ENCODE measurements at regions not wholly inside any gene's neighbourhood (a gene's known extent, or its start where the extent isn't known, plus 50 kb on each side); places are given as distances from the start of the nearest gene placed in this dataset.

DNA sequence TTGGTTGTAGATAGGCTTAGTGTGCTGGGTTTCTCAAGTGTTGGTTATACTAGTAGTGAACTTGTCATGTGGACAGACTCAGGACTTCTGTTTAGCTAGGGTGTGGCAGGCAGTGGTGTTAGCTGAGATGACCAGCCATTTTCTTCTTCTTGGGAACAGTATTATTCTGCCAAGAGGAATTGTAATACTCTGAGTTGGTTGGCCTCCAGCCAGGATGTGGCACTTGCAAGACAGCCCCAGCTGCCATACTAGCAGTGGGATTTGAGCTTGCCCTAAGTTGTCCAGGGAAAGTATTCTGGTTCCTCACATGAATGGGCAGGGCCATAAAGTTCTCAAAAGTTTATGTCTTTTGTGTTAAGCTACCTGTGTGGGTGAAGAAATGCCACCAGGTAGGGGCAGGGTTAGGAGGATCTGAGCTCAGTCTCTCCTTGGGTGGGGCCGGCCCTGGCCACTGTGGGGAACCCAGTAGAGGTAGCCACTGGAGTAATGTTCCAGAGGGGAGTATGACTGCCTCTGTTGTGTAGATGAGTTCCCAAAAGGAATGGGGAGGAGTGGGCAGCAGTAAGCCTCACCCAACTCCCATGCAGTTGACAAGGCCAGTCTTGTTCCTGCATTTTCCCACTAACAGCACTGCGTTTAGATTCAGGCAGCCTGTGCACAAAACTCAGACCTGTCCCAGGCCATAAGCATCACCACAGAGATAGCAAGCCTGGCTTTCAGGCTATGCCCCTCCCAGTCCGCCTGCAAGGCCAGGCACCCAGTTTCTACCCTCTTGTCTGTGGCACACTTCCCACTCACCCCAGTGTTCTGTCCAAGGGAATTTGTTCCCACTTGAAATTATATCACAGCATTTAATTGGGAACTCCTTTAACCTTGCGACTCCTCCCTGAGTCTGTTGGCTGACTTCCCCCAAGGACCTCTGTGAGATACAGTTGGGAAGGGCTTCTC is 250.7 kb downstream of the ANXA1 start:
- no peaks in the 10 kb centered on the region for H3K9me3 ChIP-seq (replicated peaks; ENCODE audit: control insufficient read depth, insufficient read depth, low read length)
- BruUV-seq (replicated peaks), result no TSS peak

More for the DNA sequence above, 250.7 kb downstream of the ANXA1 start:
- dilution Hi-C loops (cut with MboI; ENCODE audit: extremely low pct_ligation_motif_present, low sequenced_read_pairs), result no loop called here
- Histone ChIP-seq H3K36me3 (ENCODE audit: control insufficient read depth in 2 of 2, extremely low read depth in 1 of 2, insufficient read depth in 2 of 2, low read length in 2 of 2) (no peaks in the 10 kb centered on the region), H3K27me3 (ENCODE audit: control insufficient read depth in 2 of 2, insufficient read depth in 2 of 2, low read length in 2 of 2) (no peaks in the 10 kb centered on the region), H2AFZ (ENCODE audit: low read depth, low read length) (no peak overlapping the region), H3K79me2 (ENCODE audit: control insufficient read depth, insufficient read depth, low read length) (no peaks in the 10 kb centered on the region), H3K4me2 (ENCODE audit: insufficient read depth, low read length) (no peak overlapping the region), H3K9me1 (replicated peaks; ENCODE audit: control insufficient read depth, extremely low read depth, insufficient read depth, low read length) (no peaks in the 10 kb centered on the region), H4K20me1 (replicated peaks; ENCODE audit: control insufficient read depth, extremely low read depth, insufficient read depth, low read length) (no peaks in the 10 kb centered on the region), H3K4me3 (replicated peaks in 1 of 3; ENCODE audit: insufficient read depth in 1 of 3, low read depth in 1 of 3, low read length in 3 of 3) (no peak overlapping the region), H3K4me1 (ENCODE audit: control insufficient read depth, extremely low read depth, insufficient read depth, low read length) (no peaks in the 10 kb centered on the region), H3K9ac (replicated peaks; ENCODE audit: extremely low read depth, insufficient read depth, low read length) (no peak overlapping the region), H3K27ac (ENCODE audit: insufficient read depth, low read depth, low read length) (no peak overlapping the region)
- DNase-seq (ENCODE audit: low read depth, low spot score) (no peak), FAIRE-seq (no peak)
- POLR2A ChIA-PET, result no interaction called here
- intact Hi-C loops (cut with micrococcal nuclease), result no loop called here
- CTCF ChIA-PET, result no interaction called here
- TF ChIP-seq JUN (IDR thresholded peaks at IDR 0.05; ENCODE audit: borderline replicate concordance, insufficient read depth, insufficient read length, low read depth) (no peak), GATA2 (IDR thresholded peaks at IDR 0.05; ENCODE audit: insufficient read depth, insufficient read length, low read depth, low read length) (no peak), POLR2A (IDR thresholded peaks at IDR 0.05; ENCODE audit: low read depth, low read length) (no peak), EZH2 (IDR thresholded peaks at IDR 0.05; ENCODE audit: borderline replicate concordance, low read depth, low read length, severe bottlenecking) (no peak), POLR2AphosphoS5 (IDR thresholded peaks at IDR 0.05; ENCODE audit: insufficient read depth, low read depth, low read length) (no peak), MYC (IDR thresholded peaks at IDR 0.05; ENCODE audit: low read depth, low read length) (no peak), FOS (IDR thresholded peaks at IDR 0.05; ENCODE audit: borderline replicate concordance, insufficient read depth, low read length) (no peak)
- TF ChIP-seq, protein P1, sequence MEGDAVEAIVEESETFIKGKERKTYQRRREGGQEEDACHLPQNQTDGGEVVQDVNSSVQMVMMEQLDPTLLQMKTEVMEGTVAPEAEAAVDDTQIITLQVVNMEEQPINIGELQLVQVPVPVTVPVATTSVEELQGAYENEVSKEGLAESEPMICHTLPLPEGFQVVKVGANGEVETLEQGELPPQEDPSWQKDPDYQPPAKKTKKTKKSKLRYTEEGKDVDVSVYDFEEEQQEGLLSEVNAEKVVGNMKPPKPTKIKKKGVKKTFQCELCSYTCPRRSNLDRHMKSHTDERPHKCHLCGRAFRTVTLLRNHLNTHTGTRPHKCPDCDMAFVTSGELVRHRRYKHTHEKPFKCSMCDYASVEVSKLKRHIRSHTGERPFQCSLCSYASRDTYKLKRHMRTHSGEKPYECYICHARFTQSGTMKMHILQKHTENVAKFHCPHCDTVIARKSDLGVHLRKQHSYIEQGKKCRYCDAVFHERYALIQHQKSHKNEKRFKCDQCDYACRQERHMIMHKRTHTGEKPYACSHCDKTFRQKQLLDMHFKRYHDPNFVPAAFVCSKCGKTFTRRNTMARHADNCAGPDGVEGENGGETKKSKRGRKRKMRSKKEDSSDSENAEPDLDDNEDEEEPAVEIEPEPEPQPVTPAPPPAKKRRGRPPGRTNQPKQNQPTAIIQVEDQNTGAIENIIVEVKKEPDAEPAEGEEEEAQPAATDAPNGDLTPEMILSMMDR (IDR thresholded peaks at IDR 0.05; ENCODE audit: extremely low read depth in 1 of 2, insufficient read depth in 1 of 2, low read depth in 1 of 2, low read length in 2 of 2), result no peak
- TF ChIP-seq, protein P2, sequence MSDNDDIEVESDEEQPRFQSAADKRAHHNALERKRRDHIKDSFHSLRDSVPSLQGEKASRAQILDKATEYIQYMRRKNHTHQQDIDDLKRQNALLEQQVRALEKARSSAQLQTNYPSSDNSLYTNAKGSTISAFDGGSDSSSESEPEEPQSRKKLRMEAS (IDR thresholded peaks at IDR 0.05; ENCODE audit: insufficient read depth, insufficient read length), result no peak

Data from endothelial cell of umbilical vein (primary cell).